ENCODE measurements at regions not wholly inside any gene's neighbourhood (a gene's known extent, or its start where the extent isn't known, plus 50 kb on each side); places are given as distances from the start of the nearest gene placed in this dataset.
"Not testable (repeated sequence)": the region's sequence is repeated elsewhere in the genome, so short reads cannot be mapped to it uniquely, and the experiment has no call there.

DNA sequence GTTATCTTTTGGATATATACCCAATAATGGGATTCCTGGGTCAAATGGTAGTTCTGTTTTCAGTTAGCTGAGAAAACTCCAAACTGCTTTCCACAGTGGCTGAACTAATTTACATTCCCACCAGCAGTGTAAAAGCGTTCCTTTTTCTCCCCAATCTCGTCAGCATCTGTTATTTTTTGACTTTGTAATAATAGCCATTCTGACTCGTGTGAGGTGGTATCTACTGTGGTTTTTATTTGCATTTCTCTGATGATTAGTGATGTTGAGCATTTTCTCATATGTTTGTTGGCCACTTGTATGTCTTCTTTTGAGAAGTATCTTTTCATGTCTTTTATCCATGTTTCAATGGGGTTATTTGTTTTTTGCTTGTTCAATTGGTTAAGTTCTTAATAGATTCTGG is 82.1 kb upstream of the ABCA1 start:
- DNase-seq (ENCODE audit: low spot score); in situ Hi-C loops (cut with HindIII; ENCODE audit: low sequenced_read_pairs): not testable (repeated sequence)

DNA sequence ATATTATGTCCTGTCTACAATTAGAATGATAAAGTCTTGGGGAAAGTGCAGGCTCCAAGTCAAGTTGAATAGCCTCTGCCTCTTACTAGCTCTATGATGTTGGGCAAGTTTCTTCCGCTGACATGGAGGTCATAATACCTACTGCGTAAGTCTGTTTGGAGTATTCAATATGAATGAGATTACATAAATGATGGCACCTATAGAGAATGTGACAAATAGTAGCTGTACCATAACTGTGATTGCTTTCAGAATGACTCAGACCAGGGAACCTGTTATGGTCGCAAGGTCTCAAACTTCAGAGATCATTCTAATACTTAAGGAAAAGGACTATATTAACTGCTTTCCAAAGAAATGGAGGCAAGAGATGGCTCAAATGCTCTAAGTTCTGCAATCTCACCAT is 94.0 kb upstream of the ABCA1 start:
- DNase-seq (ENCODE audit: low spot score), result no peak
- in situ Hi-C loops (cut with HindIII; ENCODE audit: low sequenced_read_pairs), result no loop called here

DNA sequence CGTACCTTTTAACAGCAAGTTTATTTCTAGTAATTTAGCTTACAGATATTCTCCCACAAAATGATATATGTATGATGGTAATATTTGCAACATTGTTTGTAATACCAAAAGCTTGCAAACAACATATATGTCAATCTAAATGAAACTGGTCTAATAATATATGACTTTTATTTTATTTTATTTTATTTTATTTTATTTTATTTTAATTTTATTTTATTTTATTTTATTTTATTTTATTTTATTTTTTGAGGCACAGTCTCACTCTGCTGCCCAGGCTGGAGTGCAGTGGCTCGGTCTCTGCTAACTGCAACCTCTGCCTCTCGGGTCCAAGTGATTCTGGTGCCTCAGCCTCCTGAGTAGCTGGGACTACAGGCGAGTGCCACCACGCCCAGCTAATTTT is 94.6 kb upstream of the ABCA1 start:
- DNase-seq (ENCODE audit: low spot score); in situ Hi-C loops (cut with HindIII; ENCODE audit: low sequenced_read_pairs): not testable (repeated sequence)

DNA sequence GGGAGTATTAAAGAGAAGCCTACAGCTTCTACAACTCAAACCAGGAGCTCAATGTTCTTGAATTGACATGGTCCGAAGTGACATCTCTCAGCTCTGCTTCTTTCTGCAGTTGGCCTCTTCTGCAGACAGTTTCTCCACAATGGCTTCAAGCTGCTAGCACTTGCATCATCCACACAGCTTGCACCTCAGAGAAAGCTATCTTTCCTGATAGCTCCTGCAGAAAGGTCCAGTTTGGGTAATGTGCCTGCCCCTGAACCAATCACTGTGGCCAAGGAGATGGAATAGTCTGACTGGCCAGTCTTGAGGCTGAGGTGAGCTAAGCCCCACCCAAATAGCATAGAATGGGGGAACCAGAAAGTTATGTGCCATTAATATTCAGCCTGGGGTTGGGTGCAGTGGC is 95.8 kb upstream of the ABCA1 start:
- DNase-seq (ENCODE audit: low spot score), result no peak
- in situ Hi-C loops (cut with HindIII; ENCODE audit: low sequenced_read_pairs), result no loop called here

DNA sequence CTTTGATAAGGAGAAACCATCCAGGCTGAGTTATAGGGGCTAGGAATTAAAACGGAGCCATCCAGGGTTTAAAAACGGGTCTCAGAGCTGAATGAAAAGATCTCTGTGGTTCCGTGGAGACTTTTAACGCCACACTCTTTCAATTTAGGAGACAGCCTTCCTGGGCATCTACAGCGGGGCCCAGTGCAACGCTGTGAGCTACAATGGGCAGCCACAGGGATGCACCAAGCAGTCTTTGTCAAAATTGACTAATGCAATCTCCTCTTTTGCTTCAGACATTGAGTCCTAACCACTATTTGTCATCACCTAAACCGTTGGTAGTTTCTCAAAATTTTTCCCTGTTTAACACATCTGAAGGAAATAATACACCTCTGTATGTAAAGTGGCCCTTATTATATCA is 96.6 kb upstream of the ABCA1 start:
- in situ Hi-C loops (cut with HindIII; ENCODE audit: low sequenced_read_pairs), result no loop called here
- no peak for DNase-seq (ENCODE audit: low spot score)

DNA sequence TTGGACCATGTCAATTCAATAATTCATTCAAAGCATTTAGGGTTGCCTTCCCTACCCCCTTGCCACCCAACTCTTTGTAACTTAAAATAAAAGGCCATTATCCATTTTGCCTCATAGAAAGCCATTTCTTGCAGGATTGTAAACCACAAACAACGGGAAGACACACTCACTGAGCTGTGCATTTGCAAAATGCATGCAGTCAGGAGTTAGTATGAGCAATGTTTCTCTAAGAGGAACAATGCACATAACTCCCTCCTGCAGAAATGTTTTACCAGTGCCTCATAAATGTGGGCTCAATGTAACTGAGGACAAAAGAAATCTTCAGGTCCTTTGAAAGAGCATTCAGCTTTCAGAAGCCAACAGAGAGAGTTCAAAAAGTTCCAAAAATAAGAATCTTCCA is 98.5 kb upstream of the ABCA1 start:
- in situ Hi-C loops (cut with HindIII; ENCODE audit: low sequenced_read_pairs), result no loop called here

DNA sequence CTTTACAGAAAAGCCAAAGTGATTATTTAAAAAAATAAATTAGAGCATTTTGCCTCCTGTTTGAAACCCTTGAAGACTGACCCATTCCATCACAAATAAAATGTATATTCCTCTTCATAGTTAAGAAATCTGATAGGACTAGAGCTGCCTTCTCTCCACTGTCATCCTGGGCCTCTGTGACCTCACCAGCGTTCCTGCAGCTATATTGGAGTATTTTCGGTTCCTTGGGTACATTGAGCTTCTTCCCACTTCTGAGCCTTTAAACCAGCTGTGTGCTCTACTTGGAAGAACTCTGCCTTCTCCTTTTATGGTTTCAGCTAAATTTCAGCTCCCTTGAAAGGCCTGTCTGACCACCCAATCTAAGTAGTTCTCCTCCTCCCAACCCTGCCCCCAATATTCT is 99.1 kb upstream of the ABCA1 start:
- in situ Hi-C loops (cut with HindIII; ENCODE audit: low sequenced_read_pairs), result no loop called here
- DNase-seq (ENCODE audit: low spot score), result no peak

More for the DNA sequence above, 98.5 kb upstream of the ABCA1 start:
- DNase-seq (ENCODE audit: low spot score), result no peak

DNA sequence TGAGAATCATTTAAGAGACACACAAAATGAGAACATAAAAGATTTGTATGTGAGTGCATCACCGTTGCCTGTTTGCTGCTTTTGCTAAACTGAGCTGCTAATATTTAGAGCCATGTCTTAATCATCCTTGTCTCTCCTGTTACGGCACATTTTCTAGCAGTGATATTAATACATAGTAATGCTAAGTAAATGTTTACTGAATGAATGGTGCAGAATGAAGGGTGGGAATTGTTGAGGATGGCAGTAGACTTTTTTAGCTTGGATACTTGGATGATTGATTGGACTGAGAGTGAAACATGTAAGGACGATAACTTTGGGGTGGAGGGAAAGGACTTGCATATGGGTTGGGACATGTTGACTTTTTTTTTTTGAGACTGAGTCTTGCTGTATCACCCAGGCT is 102.3 kb upstream of the ABCA1 start:
- DNase-seq (ENCODE audit: low spot score), result no peak
- in situ Hi-C loops (cut with HindIII; ENCODE audit: low sequenced_read_pairs), result no loop called here

DNA sequence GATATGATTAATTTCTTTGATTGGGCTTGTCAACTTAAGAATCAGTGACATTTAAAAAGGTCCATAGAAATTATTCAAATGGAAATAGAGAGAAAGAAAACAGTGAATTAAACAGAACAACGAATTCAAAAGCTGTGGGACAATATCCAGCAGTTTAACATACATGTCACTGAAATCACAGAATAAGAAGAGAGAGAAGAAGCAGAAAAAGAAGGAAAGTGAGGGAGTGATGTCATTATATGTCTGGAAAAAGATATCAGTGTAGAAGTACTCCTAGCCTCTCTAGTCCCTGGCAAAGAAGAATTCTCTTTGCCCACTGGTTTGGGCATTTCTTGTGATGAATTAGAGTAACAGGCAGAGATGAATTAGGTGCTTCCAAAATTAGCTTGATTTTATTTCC is 109.2 kb upstream of the ABCA1 start:
- in situ Hi-C loops (cut with HindIII; ENCODE audit: low sequenced_read_pairs), result no loop called here
- no peak for DNase-seq (ENCODE audit: low spot score)

DNA sequence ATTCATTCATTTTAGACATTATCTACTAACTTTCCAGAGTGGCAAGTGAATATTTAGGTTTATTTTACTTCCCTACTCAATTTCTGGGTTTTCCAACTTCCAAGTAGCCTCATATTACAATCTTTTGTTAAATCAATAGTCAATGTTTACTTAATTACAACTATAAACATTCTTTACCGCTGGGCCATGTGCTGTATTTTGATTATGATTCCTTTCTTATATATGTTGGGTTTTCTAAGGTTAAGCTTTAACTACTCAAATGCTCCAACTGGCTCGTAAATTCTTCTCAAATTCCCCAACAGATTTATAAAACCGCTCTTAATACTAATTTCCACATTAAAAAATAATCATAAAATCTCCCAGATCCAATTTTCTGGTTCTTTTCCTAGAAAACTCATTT is 110.1 kb upstream of the ABCA1 start:
- no peak for DNase-seq (ENCODE audit: low spot score)
- in situ Hi-C loops (cut with HindIII; ENCODE audit: low sequenced_read_pairs), result no loop called here

DNA sequence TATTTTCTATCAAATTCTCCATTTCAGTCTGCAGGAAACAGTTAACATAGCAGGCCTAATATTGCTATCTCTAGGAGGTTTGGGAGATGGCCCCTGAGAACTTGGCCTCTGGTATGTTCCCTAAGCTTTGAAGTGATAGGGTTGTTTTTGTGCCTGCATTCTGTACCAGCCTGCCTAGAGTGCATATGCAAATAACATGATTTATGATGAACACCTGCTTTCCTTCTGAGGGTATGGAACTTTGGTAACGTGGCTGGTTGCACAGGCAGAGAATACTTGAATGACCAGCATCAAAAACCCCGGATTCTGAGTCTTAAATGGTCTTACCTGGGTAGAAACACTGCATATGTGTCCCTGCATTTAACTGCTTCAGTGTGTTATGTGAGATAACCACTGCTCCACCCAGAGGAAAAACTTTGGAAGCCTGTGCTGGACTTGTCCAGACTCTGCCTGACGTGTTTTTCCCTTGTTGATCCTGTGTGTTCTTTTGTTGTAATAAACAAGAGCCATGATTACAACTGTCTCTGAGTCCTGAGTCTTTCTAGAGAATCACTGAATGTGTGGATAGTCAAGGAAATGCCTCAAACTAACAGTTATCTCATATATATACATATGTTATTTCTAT is 111.3 kb upstream of the ABCA1 start:
- in situ Hi-C loops (cut with HindIII; ENCODE audit: low sequenced_read_pairs), result no loop called here
- no peak for DNase-seq (ENCODE audit: low spot score)

DNA sequence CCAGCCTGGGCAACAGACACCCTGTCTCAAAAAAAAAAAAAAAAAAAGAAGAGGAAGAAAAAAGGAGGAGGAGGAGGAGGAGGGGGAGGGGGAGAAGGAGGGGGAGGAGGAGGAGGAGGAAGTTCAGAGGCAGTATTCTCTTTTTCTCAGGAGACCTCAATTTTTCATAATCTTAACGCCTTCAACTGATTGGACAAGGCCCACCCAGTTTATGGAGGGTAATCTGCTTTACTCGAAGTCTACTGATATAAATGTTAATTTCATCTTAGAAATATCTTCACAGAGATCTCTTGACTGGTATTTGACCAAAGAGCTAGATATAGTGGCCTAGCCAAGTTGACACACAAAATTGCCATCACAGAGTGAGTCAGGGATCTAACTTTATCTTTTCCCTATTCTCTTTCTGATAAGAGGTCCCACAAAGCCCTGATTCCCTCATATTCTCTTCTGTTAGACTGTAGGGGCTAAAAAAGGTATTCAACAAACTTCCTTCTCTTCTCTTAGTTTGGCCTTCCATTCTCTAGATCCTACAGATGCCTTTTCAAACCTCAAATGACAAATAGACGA is 115.5 kb upstream of the ABCA1 start:
- in situ Hi-C loops (cut with HindIII; ENCODE audit: low sequenced_read_pairs), result no loop called here
- DNase-seq (ENCODE audit: low spot score), result no peak

DNA sequence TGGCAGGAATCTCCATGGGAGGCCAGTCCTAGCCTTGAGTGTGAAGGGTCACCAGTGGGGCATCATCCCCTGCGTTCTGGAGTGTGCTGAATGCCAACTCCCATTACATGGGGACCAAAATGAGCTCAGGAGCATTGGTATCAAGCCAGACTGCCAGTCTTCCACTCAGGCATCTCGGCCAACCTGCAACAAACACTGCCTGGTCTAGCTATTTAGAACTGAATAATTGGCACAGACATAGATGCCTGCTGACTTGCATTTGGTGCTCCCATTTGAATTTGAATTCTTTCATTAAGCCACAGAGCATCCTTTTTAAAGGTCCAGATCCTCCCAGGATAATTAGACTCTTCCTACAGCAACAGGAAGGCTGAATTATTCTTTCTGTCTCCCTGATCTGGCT is 116.6 kb upstream of the ABCA1 start:
- in situ Hi-C loops (cut with HindIII; ENCODE audit: low sequenced_read_pairs), result no loop called here
- DNase-seq (ENCODE audit: low spot score), result peak; percentile 94

DNA sequence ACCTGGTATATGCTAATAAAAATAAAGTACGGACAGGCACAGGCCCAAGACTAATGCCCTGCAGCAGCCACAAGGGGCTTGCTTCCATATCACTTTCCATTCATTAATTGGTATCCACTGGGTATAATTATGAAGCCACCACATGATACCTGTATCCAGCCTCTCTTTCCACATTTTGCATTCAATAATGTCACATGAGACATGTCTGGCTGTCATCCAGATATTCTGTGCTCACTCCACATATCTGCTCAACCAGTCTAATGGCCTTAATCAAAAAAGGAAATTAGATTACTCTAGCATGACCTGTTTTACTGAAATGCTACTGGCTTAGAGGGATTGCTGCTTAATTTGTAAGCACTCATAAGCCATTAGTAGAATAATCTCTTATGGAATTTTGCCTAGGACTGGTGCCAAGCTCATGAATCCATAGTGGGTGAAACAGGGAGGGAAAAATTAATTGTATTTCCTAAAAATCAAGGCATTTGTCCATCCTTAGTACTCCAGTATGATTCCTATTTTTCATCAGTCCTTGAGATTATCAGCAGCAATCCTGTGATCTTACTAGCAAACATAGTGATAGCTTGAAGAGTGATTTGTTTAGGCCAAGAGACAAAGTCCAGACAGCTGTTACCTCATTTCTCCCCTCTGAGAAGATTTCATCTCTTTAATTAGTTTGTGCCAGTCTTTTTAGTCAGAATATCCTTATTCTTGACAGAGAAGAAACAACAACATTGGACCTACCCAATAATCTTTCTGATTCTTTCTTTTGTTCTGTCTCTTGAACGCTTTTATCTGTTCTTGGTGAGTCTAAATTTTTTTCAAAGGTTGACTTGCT is 119.2 kb upstream of the ABCA1 start:
- in situ Hi-C loops (cut with HindIII; ENCODE audit: low sequenced_read_pairs), result no loop called here
- peak; percentile 82 for DNase-seq (ENCODE audit: low spot score)

DNA sequence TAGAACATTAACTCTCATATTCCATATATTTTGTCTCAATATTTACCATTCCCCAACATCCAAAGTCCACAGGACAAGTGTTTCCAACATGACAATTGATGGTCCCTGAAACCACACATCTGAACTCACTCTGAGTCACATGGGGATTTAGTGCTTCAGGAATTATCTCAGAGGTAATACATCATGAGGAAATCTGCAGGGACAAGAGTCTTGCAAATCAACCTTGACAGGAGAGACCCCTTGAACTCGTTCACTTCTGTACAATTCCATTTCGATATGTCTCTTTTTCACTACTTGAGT is 119.7 kb upstream of the ABCA1 start:
- in situ Hi-C loops (cut with HindIII; ENCODE audit: low sequenced_read_pairs), result no loop called here
- DNase-seq (ENCODE audit: low spot score), result no peak

DNA sequence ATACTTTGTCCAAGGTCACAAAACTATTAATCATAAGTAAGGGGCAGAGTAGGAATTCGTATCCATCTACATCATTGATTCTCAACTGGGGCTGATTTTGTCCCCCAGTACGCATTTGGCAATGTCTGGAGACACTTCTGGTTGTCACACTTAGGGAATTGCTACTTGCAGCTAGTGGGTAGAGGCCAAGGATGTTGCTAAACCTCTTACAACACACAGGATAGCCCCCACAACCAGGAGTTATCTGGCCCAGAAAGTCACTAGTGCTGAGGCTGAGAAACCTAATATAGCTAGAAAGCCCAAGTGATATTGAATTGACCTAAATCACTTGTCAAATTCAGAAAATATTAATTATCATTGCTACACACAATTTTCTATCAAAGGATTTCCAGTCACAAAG is 120.4 kb upstream of the ABCA1 start:
- in situ Hi-C loops (cut with HindIII; ENCODE audit: low sequenced_read_pairs), result no loop called here

DNA sequence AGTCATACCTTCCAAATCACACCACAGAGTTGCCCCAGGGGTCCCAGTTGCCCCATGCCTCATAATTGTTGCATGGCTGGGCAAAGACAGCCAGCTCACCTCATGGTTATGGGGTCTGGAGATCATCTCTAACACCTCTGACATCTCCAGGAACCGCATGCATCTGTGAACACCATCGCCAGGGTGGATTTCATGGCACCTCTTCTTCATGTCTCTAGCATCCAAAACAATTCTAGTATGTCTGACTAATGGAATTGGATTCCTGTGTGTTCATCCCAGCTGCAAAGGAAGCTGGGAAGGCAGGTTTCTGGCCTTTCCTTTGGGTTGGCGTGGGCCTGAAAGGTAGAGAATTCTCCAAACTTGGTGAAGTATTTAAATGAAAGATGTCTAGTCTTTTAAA is 122.3 kb upstream of the ABCA1 start:
- DNase-seq (ENCODE audit: low spot score), result no peak

More for the DNA sequence above, 120.4 kb upstream of the ABCA1 start:
- DNase-seq (ENCODE audit: low spot score), result no peak

DNA sequence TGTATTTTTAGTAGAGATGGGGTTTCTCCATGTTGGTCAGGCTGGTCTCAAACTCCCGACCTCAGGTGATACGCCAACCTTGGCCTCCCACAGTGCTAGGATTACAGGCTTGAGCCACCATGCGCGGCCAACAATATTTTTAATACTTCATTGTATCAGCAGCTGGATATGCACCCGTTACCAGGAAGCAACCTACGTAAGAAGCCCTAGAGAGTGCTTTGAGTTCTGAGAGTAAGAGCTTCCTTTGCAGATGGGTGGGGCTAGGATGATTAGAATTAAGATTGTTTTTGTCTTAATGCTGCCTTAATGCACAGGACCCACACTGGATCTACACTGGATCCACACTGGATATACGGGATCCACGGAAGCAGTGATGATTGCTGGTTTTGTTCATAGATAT is 123.9 kb upstream of the ABCA1 start:
- in situ Hi-C loops (cut with HindIII; ENCODE audit: low sequenced_read_pairs), result no loop called here
- DNase-seq (ENCODE audit: low spot score), result no peak

More for the DNA sequence above, 122.3 kb upstream of the ABCA1 start:
- in situ Hi-C loops (cut with HindIII; ENCODE audit: low sequenced_read_pairs), result no loop called here

DNA sequence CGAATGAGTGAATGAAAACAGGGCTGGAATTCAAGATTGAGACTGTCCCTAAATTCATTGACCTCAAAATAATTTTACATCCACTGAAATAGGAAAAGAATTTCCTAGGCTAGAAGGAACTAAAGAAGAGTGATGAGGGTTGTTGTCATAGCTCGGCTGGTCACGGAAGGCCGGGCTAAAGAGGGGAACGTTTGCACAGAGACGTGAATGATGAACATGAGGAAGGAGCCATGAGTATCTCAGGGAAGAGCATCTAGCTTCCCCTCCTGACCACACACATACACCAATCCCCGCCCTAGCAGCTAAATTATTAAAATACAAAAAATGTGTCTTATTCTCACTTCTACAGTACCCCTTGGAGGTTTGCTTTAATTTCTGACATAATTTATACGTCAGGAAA is 124.4 kb upstream of the ABCA1 start:
- DNase-seq (ENCODE audit: low spot score), result no peak
- in situ Hi-C loops (cut with HindIII; ENCODE audit: low sequenced_read_pairs), result no loop called here

DNA sequence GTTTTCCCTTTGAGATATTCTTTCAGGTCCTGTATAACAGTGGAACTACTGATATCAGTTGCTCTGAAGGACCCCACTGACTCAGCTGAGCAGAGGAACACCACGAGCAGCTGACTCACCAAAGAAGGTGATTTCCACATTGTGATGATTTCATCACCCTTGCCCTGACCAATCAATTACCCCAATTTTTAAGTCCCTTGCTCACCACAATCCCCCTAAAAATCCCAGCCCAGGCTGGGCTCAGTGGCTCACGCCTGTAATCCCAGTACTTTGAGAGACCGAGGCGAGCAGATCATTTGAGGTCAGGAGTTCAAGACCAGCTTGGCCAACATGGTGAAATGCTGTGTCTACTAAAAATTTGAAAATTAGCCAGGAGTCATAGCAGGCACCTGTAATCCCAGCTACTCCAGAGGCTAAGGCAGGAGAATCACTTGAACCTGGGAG is 125.3 kb upstream of the ABCA1 start:
- DNase-seq (ENCODE audit: low spot score), result no peak
- in situ Hi-C loops (cut with HindIII; ENCODE audit: low sequenced_read_pairs), result no loop called here

DNA sequence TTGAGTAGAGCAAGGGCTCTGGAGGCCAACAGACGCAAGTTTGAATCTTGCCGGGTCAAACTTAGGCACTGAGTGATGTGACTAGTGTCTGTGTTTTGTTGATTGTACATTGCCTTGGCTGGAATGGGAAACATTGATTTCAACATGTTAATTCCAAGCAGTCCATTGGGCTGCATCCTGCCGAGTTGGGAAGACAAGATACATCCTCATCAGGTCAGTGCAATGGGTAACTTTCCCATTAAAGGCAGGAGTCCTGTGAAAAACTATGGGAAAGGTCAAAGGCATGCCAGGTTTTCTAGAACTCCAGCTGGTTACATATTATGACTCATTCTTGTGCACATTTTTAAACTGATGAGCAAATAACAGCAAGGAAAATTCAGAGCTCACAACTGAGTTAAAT is 126.5 kb upstream of the ABCA1 start:
- no peak for DNase-seq (ENCODE audit: low spot score)

More for the DNA sequence above, 126.5 kb upstream of the ABCA1 start:
- in situ Hi-C loops (cut with HindIII; ENCODE audit: low sequenced_read_pairs), result no loop called here
